HepG2 (cell line): ENCODE measurements at regions not wholly inside any gene's neighbourhood (a gene's known extent, or its start where the extent isn't known, plus 50 kb on each side); places are given as distances from the start of the nearest gene placed in this dataset.

Experiments used
- ATAC-seq: fragments of 200-7000 bp; cut with Tn5 transposase; 3 replicates; pipeline ENCODE4 v1.9.1; 2020; ENCODE audit warnings: mild to moderate bottlenecking, moderate library complexity
- BruUV-seq: library from RNA; stranded (reverse); fragments of 400-500 nt; replicated peaks from 2 replicates; lab custom pipeline; 2021; lab: Mats Ljungman, UMichigan
- CTCF ChIA-PET: fragments of 300-600 bp; formaldehyde crosslinking; extraction: SDS; loops from one replicate; lab custom pipeline; 2021; ENCODE audit warnings: low total read pairs, inconsistent platforms, low intra/inter-chr PET ratio; lab: Yijun Ruan, JAX
- POLR2A ChIA-PET: fragments of 350-600 bp; sonication (Branson Sonifier 250); formaldehyde crosslinking; loops from one replicate; lab custom pipeline; 2020; ENCODE audit warnings: antibody characterized with exemption, inconsistent platforms; lab: Yijun Ruan, JAX
- DNase-seq: peaks from one replicate; pipeline ENCODE4 v3.0.0-alpha.2; 2015; ENCODE audit warnings: low spot score
- FAIRE-seq: peaks from 3 replicates; lab custom pipeline; 2011; peaks lifted over from hg19 to GRCh38; lab: Jason Lieb, UNC
- H2AFZ ChIP-seq: one replicate; pipeline ENCODE4 v1.6.1; 2011; ENCODE audit warnings: low read length, inconsistent platforms
- H3K27ac ChIP-seq: fragments of 300-600 bp; 3 replicates; pipeline ENCODE4 v1.8.0; 2011; ENCODE audit warnings: mixed run types, mild to moderate bottlenecking, mixed read lengths, low read length, inconsistent platforms; ENCODE audit not compliant: insufficient read depth; ENCODE audit errors: extremely low read length
- H3K27me3 ChIP-seq, 2 experiments: fragments of 200-600 bp in 1 of 2; 2 replicates in 1 of 2; 3 replicates in 1 of 2; pipeline versions ENCODE4 v1.6.0 to v1.8.0; 2011; ENCODE audit warnings: low read length in 2 of 2, mild to moderate bottlenecking in 2 of 2, moderate library complexity in 2 of 2, inconsistent platforms in 1 of 2; ENCODE audit not compliant: insufficient read depth in 2 of 2, control insufficient read depth in 1 of 2
- H3K36me3 ChIP-seq, 2 experiments: fragments of 200-600 bp in 1 of 2; replicated peaks in 1 of 2; 2 replicates in 1 of 2; 3 replicates in 1 of 2; pipeline versions ENCODE4 v1.5.1 to v1.8.0; 2011; ENCODE audit warnings: low read length in 2 of 2, inconsistent platforms in 1 of 2; ENCODE audit not compliant: insufficient read depth in 2 of 2, control insufficient read depth in 1 of 2
- H3K4me1 ChIP-seq: 2 replicates; pipeline ENCODE4 v1.5.1; 2012; ENCODE audit warnings: low read length, inconsistent platforms; ENCODE audit not compliant: insufficient read depth
- H3K4me2 ChIP-seq: 2 replicates; pipeline ENCODE4 v1.6.0; 2011; ENCODE audit warnings: low read depth, low read length, inconsistent platforms
- H3K4me3 ChIP-seq, 3 experiments: fragments of 200-600 bp in 1 of 3; sonication (generic), shearing (Covaris generic) in 1 of 3; replicated peaks in 1 of 3; 2 replicates each; pipeline ENCODE4 v1.5.1; 2011 to 2016; ENCODE audit warnings: low read length in 3 of 3, inconsistent platforms in 2 of 3, low read depth in 2 of 3, mild to moderate bottlenecking in 2 of 3, control low read depth in 1 of 3, mixed read lengths in 1 of 3; ENCODE audit not compliant: insufficient read depth in 1 of 3
- H3K79me2 ChIP-seq: one replicate; pipeline ENCODE4 v1.6.1; 2011; ENCODE audit warnings: low read length, inconsistent platforms; ENCODE audit not compliant: insufficient read depth
- H3K9ac ChIP-seq: 2 replicates; pipeline ENCODE4 v1.6.0; 2011; ENCODE audit warnings: mild to moderate bottlenecking, low read depth, low read length, inconsistent platforms; ENCODE audit not compliant: insufficient read depth
- H3K9me3 ChIP-seq: 2 replicates; pipeline ENCODE4 v1.5.1; 2012; ENCODE audit warnings: mild to moderate bottlenecking, low read length
- H4K20me1 ChIP-seq: 2 replicates; pipeline ENCODE4 v1.6.0; 2011; ENCODE audit warnings: inconsistent platforms, mild to moderate bottlenecking, low read length, moderate library complexity; ENCODE audit not compliant: insufficient read depth
- FOXA1 ChIP-seq, 2 experiments: fragments of 450-650 bp in 1 of 2; sonication (generic) in 1 of 2; formaldehyde crosslinking in 1 of 2; IDR thresholded peaks; 2 replicates each; pipeline versions ENCODE4 v1.4.0 to v1.6.1; 2016 to 2020; ENCODE audit warnings: missing genetic modification reagents in 1 of 2
- HMG20B ChIP-seq: conservative IDR thresholded peaks from 2 replicates; pipeline ENCODE4 v1.6.1; 2016; ENCODE audit warnings: missing genetic modification reagents, missing compliant biosample characterization
- STAG1 ChIP-seq: sonication (generic); formaldehyde crosslinking; IDR thresholded peaks from 2 replicates; pipeline ENCODE4 v1.4.0; 2020; ENCODE audit warnings: missing genetic modification reagents
- TBX3 ChIP-seq: fragments of 450-650 bp; IDR thresholded peaks from 2 replicates; pipeline ENCODE4 v1.6.1; 2017; ENCODE audit warnings: antibody characterized with exemption, mild to moderate bottlenecking, inconsistent platforms, borderline replicate concordance
- TEAD2 ChIP-seq: sonication (generic); formaldehyde crosslinking; IDR thresholded peaks from 2 replicates; pipeline ENCODE4 v1.9.0; 2021; ENCODE audit warnings: missing genetic modification reagents
- ZBTB21 ChIP-seq: sonication (generic); formaldehyde crosslinking; IDR thresholded peaks from 2 replicates; pipeline ENCODE4 v1.4.0; 2020; ENCODE audit warnings: missing genetic modification reagents
- ZNF572 ChIP-seq: sonication (generic); formaldehyde crosslinking; IDR thresholded peaks from 2 replicates; pipeline ENCODE4 v1.5.1; 2020; ENCODE audit warnings: mild to moderate bottlenecking, missing genetic modification reagents
- WGBS: methylation state at CpG from one replicate; pipeline ENCODE4 v1.1.6; 2017; ENCODE audit warnings: low lambda C conversion rate; 5-methylcytosine and 5-hydroxymethylcytosine counted together
- in situ Hi-C: cut with HindIII; loops from 2 replicates; pipeline ENCODE4 v1.10.0; 2017; ENCODE audit warnings: low pct_unique_long_range_greater_than_20kb; ENCODE audit not compliant: extremely low pct_ligation_motif_present
- intact Hi-C: fragments of 100-400 bp; cut with micrococcal nuclease; formaldehyde crosslinking; loops from one replicate; pipeline ENCODE4 v1.10.0; 2022; ENCODE audit not compliant: unreplicated experiment

DNA sequence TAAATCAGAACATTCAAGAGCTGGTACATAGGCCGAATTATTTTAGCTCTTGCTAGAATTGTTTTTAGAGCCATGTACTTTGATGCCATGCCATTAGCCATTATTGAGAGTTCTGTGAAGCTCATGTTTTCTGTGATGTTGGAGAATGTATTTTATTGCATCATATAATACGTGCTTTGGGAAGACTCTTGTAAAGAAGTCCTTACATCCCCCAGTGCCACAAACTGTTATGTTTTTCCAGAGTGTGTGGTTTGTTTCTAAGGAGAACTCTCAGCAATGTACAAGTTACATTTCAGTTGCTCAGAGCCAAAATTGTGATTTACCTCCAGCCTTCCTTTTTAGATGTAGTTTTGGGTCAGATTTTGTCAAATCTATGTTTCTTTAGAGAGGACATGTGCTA, 148.6 kb downstream of the HAUS1 start:
- no peak for ATAC-seq
- H3K27ac ChIP-seq, result no peak overlapping the region
- intact Hi-C loops, result no loop called here
- BruUV-seq, result no TSS peak
- no peak overlapping the region for H3K9ac ChIP-seq
- no peak overlapping the region for H3K4me3 ChIP-seq
- TF ChIP-seq TEAD2 (CRISPR knock-in tag) (no peak), HMG20B (CRISPR knock-in tag) (no peak)
- TF ChIP-seq, all 625 proteins: peak for 0
- in situ Hi-C loops, result no loop called here
- FAIRE-seq, result no peak
- Histone ChIP-seq H3K27me3 (no peaks in the 10 kb centered on the region), H3K4me1 (no peaks in the 10 kb centered on the region), H4K20me1 (no peaks in the 10 kb centered on the region), H2AFZ (no peak overlapping the region), H3K4me2 (no peak overlapping the region), H3K36me3 (peaks cover 0 to 10% of the 10 kb centered on the region in 2 experiments; a peak in 2 of 5 replicates), H3K9me3 (no peaks in the 10 kb centered on the region), H3K79me2 (no peaks in the 10 kb centered on the region)
- ChIA-PET CTCF (no interaction called here), POLR2A (no interaction called here)
- no peak for DNase-seq
- WGBS, result 96% methylated on average over 2 of the region's 2 CpGs

DNA sequence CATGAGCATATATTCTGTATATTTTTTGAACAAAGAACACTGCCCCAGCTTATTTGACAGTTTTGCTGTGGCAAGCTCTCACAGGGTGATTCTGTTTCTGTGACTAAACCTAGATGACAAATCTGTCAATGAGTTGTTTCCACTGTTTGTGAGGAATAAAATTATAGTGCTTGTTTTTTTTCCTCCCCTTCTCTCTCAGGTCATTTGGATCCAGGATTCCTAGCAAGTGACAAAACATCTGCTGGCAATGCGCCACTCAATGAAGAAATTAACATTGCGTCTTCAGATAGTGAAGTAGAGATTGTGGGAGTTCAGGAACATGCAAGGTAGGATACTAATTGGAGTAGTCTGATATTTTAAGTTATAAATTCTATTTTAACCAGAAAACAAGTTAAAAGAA, 149.3 kb downstream of the HAUS1 start:
- TF ChIP-seq ZNF572 (CRISPR knock-in tag) (no peak), TBX3 (no peak), ZBTB21 (CRISPR knock-in tag) (no peak), STAG1 (CRISPR knock-in tag) (no peak), FOXA1 (IDR thresholded peaks at IDR 0.05) (no peak), FOXA1 (CRISPR knock-in tag; IDR thresholded peaks at IDR 0.05) (no peak)
- H3K4me1 ChIP-seq, result no peaks in the 10 kb centered on the region
- no TSS peak for BruUV-seq
- CTCF ChIA-PET, result no interaction called here
- intact Hi-C loops (no loop called here), in situ Hi-C loops (no loop called here)
- no peak overlapping the region for H3K9ac ChIP-seq
- H3K27ac ChIP-seq, result no peak overlapping the region
- H3K9me3 ChIP-seq, result no peaks in the 10 kb centered on the region
- WGBS, result 99% methylated on average over 2 of the region's 2 CpGs
- H3K4me2 ChIP-seq, result no peak overlapping the region
- H3K36me3 ChIP-seq, result peaks cover 0 to 8% of the 10 kb centered on the region in 2 experiments; a peak in 2 of 5 replicates
- no peak overlapping the region for H3K4me3 ChIP-seq
- ATAC-seq (no peak), DNase-seq (no peak), FAIRE-seq (no peak)
- H3K27me3 ChIP-seq, result no peaks in the 10 kb centered on the region
- no peaks in the 10 kb centered on the region for H4K20me1 ChIP-seq
- POLR2A ChIA-PET, result no interaction called here
- no peaks in the 10 kb centered on the region for H3K79me2 ChIP-seq
- H2AFZ ChIP-seq, result no peak overlapping the region
